LHCN-M2 (cell line): ENCODE measurements at regions not wholly inside any gene's neighbourhood (a gene's known extent, or its start where the extent isn't known, plus 50 kb on each side); places are given as distances from the start of the nearest gene placed in this dataset.
A peak's percentile ranks its signal among the peaks of the same experiment; 100 is the strongest.
"Not testable (repeated sequence)": the region's sequence is repeated elsewhere in the genome, so short reads cannot be mapped to it uniquely, and the experiment has no call there.

Experiments
- DNase-seq: peaks from one replicate; pipeline ENCODE4 v3.0.0-alpha.2; 2012; ENCODE audit warnings: low read depth

DNA sequence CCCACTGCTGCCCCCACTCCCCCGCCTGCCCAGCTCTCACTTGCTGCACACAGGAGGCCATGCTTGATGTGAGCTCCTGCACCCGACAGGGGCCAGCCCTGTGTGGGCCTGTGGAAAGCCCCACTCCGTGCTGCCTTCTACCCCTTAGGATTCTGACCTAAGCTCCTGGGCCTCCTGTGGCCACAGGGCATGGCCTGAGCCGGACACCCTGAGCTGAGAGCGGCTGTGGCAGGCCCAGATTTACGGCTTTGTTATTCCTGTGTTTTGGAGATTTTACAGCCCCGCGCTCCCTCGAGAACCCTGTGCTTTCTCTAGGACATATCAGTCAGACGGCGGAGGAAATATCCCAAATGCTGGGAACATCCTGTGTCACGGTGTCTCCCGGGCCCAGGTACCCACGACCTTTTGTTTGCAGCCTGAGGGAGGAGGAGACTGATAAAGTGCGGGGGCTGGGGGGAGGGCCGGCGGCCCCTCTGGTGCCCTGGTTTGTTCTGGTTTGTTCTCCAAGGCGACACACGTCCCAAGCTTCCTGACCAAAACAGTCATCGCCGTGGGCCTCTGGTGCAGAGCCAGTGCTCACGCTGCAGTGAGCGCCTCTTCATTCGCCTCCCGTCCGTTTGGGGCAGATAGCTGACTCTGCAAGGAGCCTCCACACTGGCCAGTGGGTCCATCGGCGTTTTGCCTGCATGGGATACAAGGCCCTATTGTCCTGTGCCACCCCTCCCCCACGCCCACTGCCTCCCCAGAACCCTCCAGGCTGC lies 363.4 kb downstream of the C16orf95 start:
- no peak for DNase-seq

- peak; percentile 80 for DNase-seq
These were observed 361.9 kb downstream of the C16orf95 start for GRCh38 chr16:86955136-86955855.

GRCh38 chr16:86956437-86956836 lies 360.8 kb downstream of the C16orf95 start:
- DNase-seq, result no peak

GRCh38 chr16:86957662-86958198 lies 359.5 kb downstream of the C16orf95 start:
- not testable (repeated sequence) for DNase-seq

DNA sequence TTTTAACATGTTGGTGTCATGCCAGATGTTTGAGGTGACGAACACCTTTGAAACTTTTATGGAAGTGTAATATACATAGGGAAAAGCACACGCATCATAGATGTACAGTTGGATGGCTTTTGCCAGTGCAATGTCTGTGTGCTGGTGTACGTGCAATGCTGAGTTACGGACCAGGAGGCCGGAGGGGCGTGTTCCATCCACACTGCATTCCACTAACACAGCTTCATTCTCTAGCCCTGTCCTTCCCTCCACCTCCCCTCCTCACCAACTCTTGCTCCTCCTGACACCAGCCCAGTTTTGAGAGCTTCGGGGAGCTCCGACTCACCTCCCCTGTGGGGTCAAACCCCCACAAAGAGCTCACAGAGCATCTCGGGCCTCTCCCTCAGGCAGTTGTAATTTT lies 358.8 kb downstream of the C16orf95 start:
- no peak for DNase-seq

- no peak for DNase-seq
These were observed 358.0 kb downstream of the C16orf95 start for GRCh38 chr16:86959091-86959651.

GRCh38 chr16:86959729-86960128 lies 357.5 kb downstream of the C16orf95 start:
- DNase-seq, result no peak

DNA sequence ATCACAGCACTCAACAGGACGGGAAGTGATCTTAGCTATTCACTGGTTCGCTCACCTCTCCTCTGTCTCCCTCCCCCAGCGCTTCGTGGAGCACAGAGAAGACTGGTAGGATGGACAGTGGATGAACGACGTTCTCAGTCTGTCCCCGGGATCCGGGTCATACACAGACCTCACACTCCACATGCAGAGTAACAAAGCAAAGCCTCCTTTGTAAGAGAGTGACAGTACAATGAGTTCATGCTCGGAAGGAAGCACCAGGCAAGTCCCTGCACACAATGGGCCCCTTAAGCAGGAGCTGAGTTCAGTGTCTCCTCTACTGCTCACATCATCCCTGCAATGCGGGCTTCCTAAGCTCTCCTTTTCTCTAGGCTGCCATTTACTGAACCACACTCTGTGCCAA lies 356.9 kb downstream of the C16orf95 start:
- DNase-seq, result no peak

DNA sequence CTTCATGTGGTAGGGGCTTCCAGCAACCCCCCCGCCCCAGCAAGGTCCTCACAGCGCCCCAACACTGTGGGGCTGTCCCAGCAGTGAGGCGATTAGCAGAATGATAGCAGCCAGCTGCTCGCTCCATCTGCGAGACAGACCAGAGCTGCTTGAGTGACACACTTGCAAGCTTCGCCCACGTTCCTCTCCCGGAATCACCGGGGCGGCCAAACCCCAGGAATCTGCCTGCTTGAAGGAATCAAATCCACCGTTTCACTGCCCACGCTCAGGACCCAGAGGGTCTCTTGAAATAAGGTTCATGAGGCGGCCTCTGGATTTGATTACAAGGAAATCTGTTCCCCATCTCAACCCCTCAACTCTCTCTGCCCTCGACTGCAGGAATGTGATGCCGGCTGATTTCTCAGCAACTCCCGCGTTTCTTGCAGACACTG lies 356.0 kb downstream of the C16orf95 start:
- DNase-seq, result peak; percentile 26

DNA sequence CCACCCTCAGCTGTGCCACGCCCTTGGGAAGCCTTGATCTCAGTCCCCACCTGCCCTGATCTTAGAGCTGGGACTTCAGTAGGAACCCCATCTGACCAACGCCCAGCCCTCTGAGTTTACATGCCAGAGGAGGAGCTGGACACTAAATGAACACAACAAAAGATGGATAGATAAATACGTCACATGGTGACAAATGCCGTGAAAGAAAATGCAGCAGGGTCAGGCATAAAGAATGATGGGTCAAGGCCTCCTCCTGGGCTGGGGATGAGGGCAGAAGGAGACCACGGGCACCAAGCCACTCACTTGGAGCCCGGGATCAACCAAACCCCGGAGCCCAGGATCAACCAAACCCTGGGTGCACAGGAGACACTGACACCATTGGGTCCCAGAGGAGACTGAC lies 354.9 kb downstream of the C16orf95 start:
- no peak for DNase-seq

DNA sequence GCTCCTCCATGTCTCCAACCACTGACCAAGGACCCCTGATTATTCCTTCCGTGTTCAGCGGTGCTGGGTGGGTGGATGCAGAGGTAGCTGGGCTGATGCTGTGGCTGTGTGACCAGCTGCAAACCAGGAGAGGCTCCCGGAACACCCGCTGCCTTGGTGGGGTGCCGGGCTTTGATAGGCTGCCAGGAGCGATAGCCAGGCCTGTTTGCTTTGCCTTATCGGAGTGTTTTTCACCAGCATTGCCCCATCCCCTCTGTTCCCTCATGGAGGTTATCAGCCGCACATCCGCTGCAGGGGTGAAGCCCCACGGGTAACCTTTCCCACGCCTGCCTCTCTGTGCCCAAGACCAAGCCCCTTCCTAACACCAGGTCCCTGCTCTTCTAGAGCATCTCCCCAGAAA lies 354.3 kb downstream of the C16orf95 start:
- no peak for DNase-seq

DNA sequence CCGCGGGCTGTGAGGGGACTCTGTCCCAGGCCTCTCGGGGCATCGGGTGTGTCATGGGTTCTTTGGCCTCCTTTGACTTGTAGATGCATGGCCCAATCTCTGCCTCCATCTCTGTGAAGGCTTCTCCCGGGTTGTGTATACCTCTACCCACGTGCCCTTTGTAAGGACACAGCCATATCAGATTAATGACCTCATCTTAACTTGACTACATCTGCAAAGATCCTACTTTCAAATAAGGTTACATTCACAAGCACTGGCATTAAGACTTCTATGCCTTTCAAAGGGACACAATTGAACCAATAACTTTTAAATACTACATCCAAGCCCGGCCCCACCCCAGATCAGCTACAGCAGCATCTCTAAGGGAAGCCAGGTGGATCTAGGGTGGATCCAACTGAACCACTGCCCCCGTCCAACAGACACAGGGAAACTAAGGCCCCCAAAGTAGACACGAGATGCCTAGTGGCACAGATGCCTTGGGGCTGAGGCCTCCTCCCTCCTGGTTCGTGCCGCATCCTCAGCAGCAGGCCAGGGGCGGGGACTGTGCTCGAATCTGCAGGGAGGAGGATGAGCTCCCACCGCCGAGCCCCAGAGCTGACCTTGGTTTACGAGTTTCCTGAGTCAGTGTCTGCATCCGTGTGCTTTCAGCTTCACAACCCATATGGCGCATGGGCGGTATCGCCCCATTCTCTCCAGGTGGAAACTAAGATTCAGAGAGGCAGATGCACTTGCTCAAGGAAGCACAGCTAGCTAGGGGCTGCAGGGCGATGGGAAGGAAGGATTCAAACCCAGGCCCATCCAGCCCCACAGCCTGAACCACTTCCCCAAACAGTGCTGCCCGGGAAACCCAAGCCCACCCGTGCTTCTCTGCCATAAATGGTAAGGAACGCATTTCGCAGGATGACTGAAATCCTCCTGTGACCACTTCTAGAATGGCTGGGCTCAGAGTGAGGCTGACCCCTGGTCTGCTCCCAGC lies 353.3 kb downstream of the C16orf95 start:
- DNase-seq, result no peak

DNA sequence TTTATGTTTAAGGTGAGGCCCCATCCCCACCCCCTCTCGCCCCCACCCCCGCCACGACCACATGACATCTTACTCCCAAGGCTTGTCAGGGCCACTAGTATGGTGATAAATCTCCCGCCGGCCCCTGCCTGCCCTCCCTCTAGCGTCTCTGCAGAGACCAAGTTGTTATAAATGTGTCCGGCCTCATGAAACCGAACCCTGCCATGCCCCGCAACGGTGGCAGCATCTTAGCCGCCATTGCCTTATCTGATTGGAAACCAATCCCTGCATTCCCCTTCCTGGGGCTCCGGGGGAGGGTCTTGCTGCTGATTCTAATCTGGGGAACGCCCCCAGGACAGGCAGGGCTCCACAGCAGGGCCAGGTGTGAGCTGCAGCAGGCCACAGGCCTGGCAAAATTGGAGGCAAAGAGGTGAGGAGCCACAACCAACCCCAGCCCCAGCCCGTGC lies 352.4 kb downstream of the C16orf95 start:
- no peak for DNase-seq

GRCh38 chr16:86965331-86965730 lies 351.9 kb downstream of the C16orf95 start:
- DNase-seq, result no peak

- DNase-seq, result no peak
These were observed 351.2 kb downstream of the C16orf95 start for GRCh38 chr16:86965840-86966550.

DNA sequence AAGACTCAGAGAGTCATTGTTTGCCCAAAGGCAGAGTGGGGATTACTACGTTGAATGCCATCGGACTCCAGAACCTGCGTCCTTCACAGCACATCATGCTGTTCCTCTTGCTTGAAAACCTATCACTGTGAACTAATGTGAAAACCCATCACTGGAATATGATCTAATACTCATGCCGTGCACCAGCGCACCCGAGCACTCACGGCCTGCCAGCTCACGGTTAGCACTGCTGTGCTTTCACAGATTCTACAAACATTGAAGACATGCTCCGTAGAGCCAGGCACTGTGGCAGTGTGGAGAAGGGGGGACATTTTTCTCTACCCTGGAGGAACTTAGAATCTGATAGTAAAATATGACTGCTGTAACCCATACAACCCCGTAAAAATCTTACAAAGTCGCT lies 350.4 kb downstream of the C16orf95 start:
- DNase-seq, result no peak

GRCh38 chr16:86968866-86969265 lies 348.3 kb downstream of the C16orf95 start:
- DNase-seq, result no peak

- DNase-seq, result no peak
These were observed 347.5 kb downstream of the C16orf95 start for GRCh38 chr16:86969716-86970115.

DNA sequence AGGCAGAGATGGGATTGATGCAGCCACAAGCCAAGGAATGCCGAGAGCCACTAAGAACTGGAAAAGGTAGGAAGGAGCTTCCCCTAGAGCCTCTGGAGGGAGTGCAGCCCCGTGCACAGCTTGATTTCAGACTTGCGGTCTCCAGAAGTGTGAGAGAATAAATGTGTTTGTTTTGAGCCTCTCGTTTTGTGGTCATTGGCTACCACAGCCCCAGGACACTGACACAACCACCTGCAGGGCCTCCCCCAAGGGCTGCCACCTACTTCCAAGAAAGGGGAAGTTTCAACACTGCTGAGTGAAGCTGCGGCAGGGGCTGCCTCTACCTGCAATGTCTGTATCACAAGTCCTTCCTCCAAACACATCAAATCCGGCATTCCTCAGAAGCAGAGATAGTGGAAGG lies 346.9 kb downstream of the C16orf95 start:
- no peak for DNase-seq

DNA sequence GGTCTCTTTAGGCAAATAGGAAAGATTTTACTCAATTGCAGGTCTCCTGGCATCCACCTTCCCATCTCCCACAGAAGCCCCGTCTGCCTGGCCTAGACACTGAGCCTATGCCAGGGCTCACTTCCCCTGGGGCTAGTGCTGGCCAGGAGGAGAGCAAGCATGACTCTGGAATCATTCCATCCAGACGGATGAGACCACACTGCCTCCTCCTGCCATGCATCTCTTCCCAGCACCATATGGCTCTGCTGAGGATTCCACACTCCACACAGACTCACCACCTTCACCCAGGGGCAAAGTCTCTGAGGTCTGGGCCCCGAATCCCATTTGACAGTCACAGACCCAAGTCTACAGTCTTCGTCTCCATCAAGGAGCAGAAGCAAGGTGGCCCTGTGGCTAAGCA lies 346.5 kb downstream of the C16orf95 start:
- DNase-seq, result no peak

GRCh38 chr16:86971251-86971650 lies 345.9 kb downstream of the C16orf95 start:
- no peak for DNase-seq
